HL-60 (cell line): ENCODE measurements at regions not wholly inside any gene's neighbourhood (a gene's known extent, or its start where the extent isn't known, plus 50 kb on each side); places are given as distances from the start of the nearest gene placed in this dataset.

Experiments used
- DNase-seq, 2 experiments: peaks; one replicate each; pipeline ENCODE4 v3.0.0-alpha.2; 2010 to 2020; ENCODE audit warnings: low read depth in 1 of 2, low spot score in 1 of 2
- H3K27ac ChIP-seq: fragments of 250-450 bp; sonication (Bioruptor Pico); replicated peaks from 2 replicates; pipeline ENCODE4 v1.5.1; 2020; ENCODE audit warnings: mild to moderate bottlenecking, moderate library complexity
- H3K27me3 ChIP-seq: fragments of 250-450 bp; sonication (Bioruptor Pico); 2 replicates; pipeline ENCODE4 v1.5.1; 2021; ENCODE audit warnings: mild to moderate bottlenecking, moderate library complexity; ENCODE audit not compliant: insufficient read depth, poor library complexity, severe bottlenecking
- H3K4me3 ChIP-seq: replicated peaks from 2 replicates; pipeline ENCODE4 v1.5.1; 2011; ENCODE audit warnings: mild to moderate bottlenecking, control low read depth, low read length; ENCODE audit not compliant: insufficient read depth
- CTCF ChIP-seq: IDR thresholded peaks from one replicate; pipeline ENCODE4 v1.5.1; 2011; ENCODE audit warnings: low read length, control low read depth, inconsistent platforms; ENCODE audit not compliant: insufficient read depth
- GABPA ChIP-seq: IDR thresholded peaks from 2 replicates; pipeline ENCODE4 v1.6.1; 2012; ENCODE audit warnings: low read depth
- POLR2AphosphoS5 ChIP-seq: IDR thresholded peaks from 2 replicates; pipeline ENCODE4 v1.6.1; 2012; ENCODE audit warnings: low read depth
- REST ChIP-seq: IDR thresholded peaks from 2 replicates; pipeline ENCODE4 v1.6.1; 2012; ENCODE audit warnings: low read depth; ENCODE audit not compliant: insufficient replicate concordance
- SPI1 ChIP-seq: IDR thresholded peaks from 2 replicates; pipeline ENCODE4 v1.6.1; 2012; ENCODE audit warnings: low read depth, mild to moderate bottlenecking, borderline replicate concordance

- no peaks in the 10 kb centered on the region for H3K27me3 ChIP-seq
- no peak overlapping the region for H3K4me3 ChIP-seq
- no peak for TF ChIP-seq POLR2AphosphoS5
- TF ChIP-seq GABPA = no peak
- no peak for TF ChIP-seq SPI1
- TF ChIP-seq REST = no peak
- no peak for TF ChIP-seq CTCF
- no peak for DNase-seq
- H3K27ac ChIP-seq = peak overlapping the region; percentile 30; the same call in 1 of the 2 replicates
Observed at GRCh38 chr11:69415411-69416142, 65.9 kb upstream of the LINC01488 start.

GRCh38 chr11:69416143-69416515 is 65.3 kb upstream of the LINC01488 start:
- H3K4me3 ChIP-seq = no peak overlapping the region
- DNase-seq = peak in 1 of 2 experiments; percentile 61
- TF ChIP-seq REST (no peak), POLR2AphosphoS5 (no peak), GABPA (no peak), SPI1 (peak; percentile 23; the same call in 1 of the 2 replicates), CTCF (no peak)

GRCh38 chr11:69416762-69417698 is 64.4 kb upstream of the LINC01488 start:
- Histone ChIP-seq H3K27me3 (no peaks in the 10 kb centered on the region), H3K4me3 (no peak overlapping the region), H3K27ac (no peak overlapping the region)
- TF ChIP-seq GABPA (no peak), POLR2AphosphoS5 (no peak), CTCF (no peak), REST (no peak), SPI1 (no peak)
- no peak for DNase-seq

More at GRCh38 chr11:69416143-69416515, 65.3 kb upstream of the LINC01488 start:
- Histone ChIP-seq H3K27me3 (no peaks in the 10 kb centered on the region), H3K27ac (peak overlapping the region; percentile 30; the same call in 1 of the 2 replicates)
